Skeletal muscle satellite cell (primary cell): ENCODE measurements at regions not wholly inside any gene's neighbourhood (a gene's known extent, or its start where the extent isn't known, plus 50 kb on each side); places are given as distances from the start of the nearest gene placed in this dataset.
"Not testable (repeated sequence)": the region's sequence is repeated elsewhere in the genome, so short reads cannot be mapped to it uniquely, and the experiment has no call there.

Experiments
- H3K27me3 ChIP-seq: 2 replicates; pipeline ENCODE4 v1.7.0; 2013; ENCODE audit warnings: low read length; ENCODE audit not compliant: control insufficient read depth, insufficient read depth
- H3K36me3 ChIP-seq: 2 replicates; pipeline ENCODE4 v1.7.0; 2013; ENCODE audit warnings: mild to moderate bottlenecking, control low read depth, low read length; ENCODE audit not compliant: insufficient read depth
- H3K4me1 ChIP-seq: 2 replicates; pipeline ENCODE4 v1.7.0; 2013; ENCODE audit warnings: low read length; ENCODE audit not compliant: control insufficient read depth, insufficient read depth
- H3K4me2 ChIP-seq: 2 replicates; pipeline ENCODE4 v1.7.0; 2013; ENCODE audit warnings: mild to moderate bottlenecking, low read length
- H3K4me3 ChIP-seq: 2 replicates; pipeline ENCODE4 v1.7.0; 2013; ENCODE audit warnings: low read length
- H3K9ac ChIP-seq: 2 replicates; pipeline ENCODE4 v1.7.0; 2013; ENCODE audit warnings: mild to moderate bottlenecking, low read depth, low read length, moderate library complexity
- H3K9me3 ChIP-seq: replicated peaks from 2 replicates; pipeline ENCODE4 v1.7.0; 2013; ENCODE audit warnings: mild to moderate bottlenecking, control low read depth, low read length

- Histone ChIP-seq H3K4me1 (no peaks in the 10 kb centered on the region), H3K27me3 (peaks cover 46% of the 10 kb centered on the region)
Measured at GRCh38 chr1:230556453-230556852, 85.8 kb upstream of the COG2 start.

GRCh38 chr1:230555814-230556213, 86.5 kb upstream of the COG2 start:
- Histone ChIP-seq H3K9ac (no peak overlapping the region), H3K4me1 (no peaks in the 10 kb centered on the region), H3K36me3 (no peaks in the 10 kb centered on the region), H3K4me3 (no peak overlapping the region), H3K27me3 (peaks cover 40% of the 10 kb centered on the region), H3K4me2 (no peak overlapping the region), H3K9me3 (no peaks in the 10 kb centered on the region)

More at GRCh38 chr1:230556453-230556852, 85.8 kb upstream of the COG2 start:
- H3K9ac ChIP-seq: no peak overlapping the region
- no peak overlapping the region for H3K4me2 ChIP-seq
- no peak overlapping the region for H3K4me3 ChIP-seq
- H3K36me3 ChIP-seq: no peaks in the 10 kb centered on the region
- no peaks in the 10 kb centered on the region for H3K9me3 ChIP-seq

- no peaks in the 10 kb centered on the region for H3K36me3 ChIP-seq
- H3K9ac ChIP-seq: no peak overlapping the region
- no peak overlapping the region for H3K4me2 ChIP-seq
- H3K4me3 ChIP-seq: no peak overlapping the region
- peaks cover 42% of the 10 kb centered on the region for H3K27me3 ChIP-seq
- no peaks in the 10 kb centered on the region for H3K4me1 ChIP-seq
- H3K9me3 ChIP-seq: no peaks in the 10 kb centered on the region
Measured at GRCh38 chr1:230552880-230553279, 89.4 kb upstream of the COG2 start.

GRCh38 chr1:230550945-230551344, 91.3 kb upstream of the COG2 start:
- not testable (repeated sequence) for H3K4me2 ChIP-seq, H3K36me3 ChIP-seq, H3K9me3 ChIP-seq, H3K4me1 ChIP-seq, H3K9ac ChIP-seq, H3K4me3 ChIP-seq
- peaks cover 47% of the 10 kb centered on the region for H3K27me3 ChIP-seq

GRCh38 chr1:230550428-230550827, 91.9 kb upstream of the COG2 start:
- H3K9ac ChIP-seq: no peak overlapping the region
- H3K4me3 ChIP-seq: no peak overlapping the region
- no peaks in the 10 kb centered on the region for H3K4me1 ChIP-seq
- H3K9me3 ChIP-seq: no peaks in the 10 kb centered on the region
- peaks cover 51% of the 10 kb centered on the region for H3K27me3 ChIP-seq
- no peaks in the 10 kb centered on the region for H3K36me3 ChIP-seq
- H3K4me2 ChIP-seq: no peak overlapping the region

- Histone ChIP-seq H3K9ac (no peak overlapping the region), H3K4me3 (no peak overlapping the region), H3K4me2 (no peak overlapping the region), H3K36me3 (no peaks in the 10 kb centered on the region), H3K4me1 (no peaks in the 10 kb centered on the region), H3K27me3 (peaks cover 53% of the 10 kb centered on the region), H3K9me3 (no peaks in the 10 kb centered on the region)
Measured at GRCh38 chr1:230549625-230550024, 92.7 kb upstream of the COG2 start.

GRCh38 chr1:230548997-230549396, 93.3 kb upstream of the COG2 start:
- no peaks in the 10 kb centered on the region for H3K9me3 ChIP-seq
- H3K9ac ChIP-seq: no peak overlapping the region
- H3K27me3 ChIP-seq: peaks cover 50% of the 10 kb centered on the region
- H3K4me1 ChIP-seq: no peaks in the 10 kb centered on the region
- no peak overlapping the region for H3K4me3 ChIP-seq
- H3K36me3 ChIP-seq: no peaks in the 10 kb centered on the region
- no peak overlapping the region for H3K4me2 ChIP-seq

- no peaks in the 10 kb centered on the region for H3K4me1 ChIP-seq
- no peaks in the 10 kb centered on the region for H3K36me3 ChIP-seq
- peaks cover 45% of the 10 kb centered on the region for H3K27me3 ChIP-seq
- H3K4me3 ChIP-seq: no peak overlapping the region
- H3K9me3 ChIP-seq: no peaks in the 10 kb centered on the region
- H3K4me2 ChIP-seq: no peak overlapping the region
- H3K9ac ChIP-seq: no peak overlapping the region
Measured at GRCh38 chr1:230548357-230548756, 93.9 kb upstream of the COG2 start.

GRCh38 chr1:230545181-230545580, 97.1 kb upstream of the COG2 start:
- Histone ChIP-seq H3K4me2 (no peak overlapping the region), H3K36me3 (no peaks in the 10 kb centered on the region), H3K4me1 (peaks cover 13% of the 10 kb centered on the region), H3K27me3 (peaks cover 40% of the 10 kb centered on the region), H3K4me3 (no peak overlapping the region), H3K9me3 (no peaks in the 10 kb centered on the region), H3K9ac (no peak overlapping the region)

GRCh38 chr1:230544758-230545157, 97.5 kb upstream of the COG2 start:
- Histone ChIP-seq H3K4me3 (no peak overlapping the region), H3K36me3 (no peaks in the 10 kb centered on the region), H3K27me3 (peaks cover 40% of the 10 kb centered on the region), H3K4me2 (no peak overlapping the region), H3K9ac (no peak overlapping the region), H3K4me1 (peaks cover 13% of the 10 kb centered on the region), H3K9me3 (no peaks in the 10 kb centered on the region)

GRCh38 chr1:230543085-230543484, 99.2 kb upstream of the COG2 start:
- peaks cover 42% of the 10 kb centered on the region for H3K27me3 ChIP-seq

GRCh38 chr1:230542681-230543080, 99.6 kb upstream of the COG2 start:
- Histone ChIP-seq H3K9ac (no peak overlapping the region), H3K36me3 (no peaks in the 10 kb centered on the region), H3K4me1 (peaks cover 13% of the 10 kb centered on the region), H3K4me3 (no peak overlapping the region), H3K27me3 (peaks cover 40% of the 10 kb centered on the region), H3K9me3 (no peaks in the 10 kb centered on the region), H3K4me2 (no peak overlapping the region)

More at GRCh38 chr1:230543085-230543484, 99.2 kb upstream of the COG2 start:
- no peaks in the 10 kb centered on the region for H3K36me3 ChIP-seq
- H3K4me1 ChIP-seq: peaks cover 13% of the 10 kb centered on the region
- no peak overlapping the region for H3K4me3 ChIP-seq
- H3K9ac ChIP-seq: no peak overlapping the region
- H3K4me2 ChIP-seq: no peak overlapping the region
- no peaks in the 10 kb centered on the region for H3K9me3 ChIP-seq
